HG02642 (cell line): ENCODE measurements at regions not wholly inside any gene's neighbourhood (a gene's known extent, or its start where the extent isn't known, plus 50 kb on each side); places are given as distances from the start of the nearest gene placed in this dataset.
"Not testable (repeated sequence)": the region's sequence is repeated elsewhere in the genome, so short reads cannot be mapped to it uniquely, and the experiment has no call there.

Source experiments
- ATAC-seq: cut with Tn5 transposase; IDR thresholded peaks from one replicate; pipeline ENCODE4 v1.9.1; 2021; ENCODE audit warnings: mild to moderate bottlenecking; ENCODE audit not compliant: unreplicated experiment, poor library complexity

- ATAC-seq: no peak
These were observed 1356.2 kb downstream of the FAM181B start for GRCh38 chr11:81377418-81377817.

GRCh38 chr11:81373986-81374385 lies 1359.7 kb downstream of the FAM181B start:
- ATAC-seq: no peak

- no peak for ATAC-seq
These were observed 1365.5 kb downstream of the FAM181B start for GRCh38 chr11:81368192-81368591.

- no peak for ATAC-seq
These were observed 1368.2 kb downstream of the FAM181B start for GRCh38 chr11:81365496-81365895.

GRCh38 chr11:81359476-81359875 lies 1374.2 kb downstream of the FAM181B start:
- no peak for ATAC-seq

GRCh38 chr11:81345609-81346008 lies 1388.1 kb downstream of the FAM181B start:
- ATAC-seq: no peak

GRCh38 chr11:81342966-81343365 lies 1390.7 kb downstream of the FAM181B start:
- ATAC-seq: no peak

- ATAC-seq: no peak
These were observed 1393.4 kb downstream of the FAM181B start for GRCh38 chr11:81340225-81340624.

- no peak for ATAC-seq
These were observed 1394.1 kb downstream of the FAM181B start for GRCh38 chr11:81339521-81339920.

- ATAC-seq: no peak
These were observed 1395.9 kb downstream of the FAM181B start for GRCh38 chr11:81337756-81338155.

- ATAC-seq: no peak
These were observed 1401.4 kb downstream of the FAM181B start for GRCh38 chr11:81332276-81332675.

- no peak for ATAC-seq
These were observed 1401.9 kb downstream of the FAM181B start for GRCh38 chr11:81331611-81332235.

GRCh38 chr11:81331088-81331487 lies 1402.6 kb downstream of the FAM181B start:
- no peak for ATAC-seq

GRCh38 chr11:81303038-81303664 lies 1430.5 kb downstream of the FAM181B start:
- ATAC-seq: no peak

- ATAC-seq: no peak
These were observed 1432.4 kb downstream of the FAM181B start for GRCh38 chr11:81301166-81301830.

- ATAC-seq: no peak
These were observed 1446.7 kb downstream of the FAM181B start for GRCh38 chr11:81286959-81287358.

- ATAC-seq: no peak
These were observed 1447.1 kb downstream of the FAM181B start for GRCh38 chr11:81286550-81286949.

GRCh38 chr11:81280228-81280627 lies 1453.4 kb downstream of the FAM181B start:
- ATAC-seq: not testable (repeated sequence)

GRCh38 chr11:81278991-81279390 lies 1454.7 kb downstream of the FAM181B start:
- ATAC-seq: no peak

- ATAC-seq: no peak
These were observed 1463.0 kb downstream of the FAM181B start for GRCh38 chr11:81270686-81271085.

GRCh38 chr11:81267246-81267645 lies 1466.4 kb downstream of the FAM181B start:
- ATAC-seq: no peak

GRCh38 chr11:81259471-81259870 lies 1474.2 kb downstream of the FAM181B start:
- ATAC-seq: no peak
